CD4-positive, alpha-beta T cell (primary cell): ENCODE measurements at regions not wholly inside any gene's neighbourhood (a gene's known extent, or its start where the extent isn't known, plus 50 kb on each side); places are given as distances from the start of the nearest gene placed in this dataset.

ENCODE experiments used
- ATAC-seq: fragments of 200-7000 bp; cut with Tn5 transposase; one replicate; pipeline ENCODE4 v1.10.0; 2022; ENCODE audit warnings: mild to moderate bottlenecking; ENCODE audit not compliant: poor library complexity
- CTCF ChIA-PET: fragments of 350-600 bp; sonication (Branson Sonifier 250); formaldehyde crosslinking; loops from one replicate; lab custom pipeline; 2021; ENCODE audit warnings: antibody characterized with exemption, inconsistent platforms; lab: Charles Lee
- POLR2A ChIA-PET: fragments of 350-600 bp; sonication (Branson Sonifier 250); formaldehyde crosslinking; loops from one replicate; lab custom pipeline; 2021; ENCODE audit warnings: antibody characterized with exemption, inconsistent platforms; lab: Charles Lee
- DNase-seq, 14 experiments: peaks; one replicate each; pipeline ENCODE4 v3.0.0-alpha.2; 2013 to 2020; ENCODE audit warnings: mixed read lengths in 2 of 14
- H3K27ac ChIP-seq, 2 donors: one replicate each; pipeline versions ENCODE4 v1.5.1 to v1.7.0; 2013; ENCODE audit warnings: low read length in 2 of 2, low read depth in 1 of 2, mild to moderate bottlenecking in 1 of 2
- H3K27me3 ChIP-seq, 2 experiments: 1 replicate in 1 of 2; 2 replicates in 1 of 2; pipeline versions ENCODE4 v1.6.1 to v1.7.0; 2013; ENCODE audit warnings: low read length in 2 of 2, control low read depth in 1 of 2, mild to moderate bottlenecking in 1 of 2, moderate library complexity in 1 of 2; ENCODE audit not compliant: insufficient read depth in 2 of 2, control insufficient read depth in 1 of 2
- H3K36me3 ChIP-seq: one replicate; pipeline ENCODE4 v1.6.1; 2013; ENCODE audit warnings: low read length, control low read depth; ENCODE audit not compliant: insufficient read depth
- H3K4me1 ChIP-seq: one replicate; pipeline ENCODE4 v1.6.1; 2013; ENCODE audit warnings: low read length, control low read depth; ENCODE audit not compliant: insufficient read depth
- H3K4me3 ChIP-seq: one replicate; pipeline ENCODE4 v1.5.1; 2013; ENCODE audit warnings: mild to moderate bottlenecking, low read length, moderate library complexity
- H3K9me3 ChIP-seq, 2 experiments: 1 replicate in 1 of 2; 2 replicates in 1 of 2; pipeline versions ENCODE4 v1.6.1 to v1.7.0; 2013; ENCODE audit warnings: low read length in 2 of 2, mild to moderate bottlenecking in 2 of 2, control low read depth in 1 of 2, moderate library complexity in 1 of 2; ENCODE audit not compliant: control insufficient read depth in 1 of 2, insufficient read depth in 1 of 2
- H3K27ac Mint-ChIP-seq: one replicate; pipeline ENCODE4 v1.8.0; 2020; ENCODE audit warnings: mixed read lengths
- H3K27me3 Mint-ChIP-seq: one replicate; pipeline ENCODE4 v1.8.0; 2021; ENCODE audit warnings: mixed read lengths
- H3K36me3 Mint-ChIP-seq: one replicate; pipeline ENCODE4 v1.8.0; 2021; ENCODE audit warnings: low read depth, mixed read lengths
- H3K4me1 Mint-ChIP-seq: one replicate; pipeline ENCODE4 v1.8.0; 2021; ENCODE audit warnings: low read depth, mixed read lengths
- H3K4me3 Mint-ChIP-seq: one replicate; pipeline ENCODE4 v1.8.0; 2020; ENCODE audit warnings: mild to moderate bottlenecking, mixed read lengths
- H3K9me3 Mint-ChIP-seq: one replicate; pipeline ENCODE4 v1.8.0; 2020; ENCODE audit warnings: mixed read lengths
- CTCF ChIP-seq: fragments of 200-600 bp; IDR thresholded peaks from one replicate; pipeline ENCODE4 v1.8.0; 2022; ENCODE audit warnings: antibody characterized with exemption, mild to moderate bottlenecking
- intact Hi-C, 2 experiments: fragments of 100-400 bp; cut with DNase I in 1 of 2; cut with micrococcal nuclease in 1 of 2; formaldehyde crosslinking; loops; one replicate each; pipeline versions ENCODE4 v1.15.1 to v1.9.0; 2023 to 2025; cut with DNase I, micrococcal nuclease

DNA sequence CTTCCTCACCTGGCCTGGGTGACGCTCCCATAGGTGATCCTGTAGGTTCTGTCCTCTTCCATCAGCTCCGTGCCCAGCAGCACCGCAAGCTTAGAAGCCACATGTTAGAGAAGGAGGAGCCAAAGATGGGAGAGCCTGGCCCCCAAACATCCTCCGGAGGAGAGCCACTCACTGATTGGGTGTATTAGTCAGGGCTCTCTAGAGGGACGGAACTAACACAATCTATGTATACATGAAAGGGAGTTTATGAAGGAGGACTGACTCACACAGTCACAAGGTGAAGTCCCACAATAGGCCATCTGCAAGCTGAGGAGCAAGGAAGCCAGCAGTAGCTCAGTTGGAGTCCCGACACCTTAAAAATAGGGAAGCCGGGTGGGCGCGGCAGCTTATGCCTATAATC lies 1273.1 kb upstream of the TMEM132C start:
- CTCF ChIA-PET: no interaction called here
- intact Hi-C loops: no loop called here
- DNase-seq (no peak), ATAC-seq (no peak)
- Mint-ChIP-seq H3K27ac (no peak overlapping the region), H3K4me1 (no peaks in the 10 kb centered on the region), H3K27me3 (no peaks in the 10 kb centered on the region), H3K9me3 (peaks cover 2% of the 10 kb centered on the region), H3K4me3 (no peak overlapping the region), H3K36me3 (no peaks in the 10 kb centered on the region)
- Histone ChIP-seq H3K4me3 (no peak overlapping the region), H3K4me1 (no peaks in the 10 kb centered on the region), H3K27me3 (no peaks in the 10 kb centered on the region), H3K9me3 (peaks cover 0 to 3% of the 10 kb centered on the region in 2 experiments), H3K27ac (no peak overlapping the region), H3K36me3 (no peaks in the 10 kb centered on the region)
- TF ChIP-seq CTCF: no peak
- POLR2A ChIA-PET: no interaction called here

DNA sequence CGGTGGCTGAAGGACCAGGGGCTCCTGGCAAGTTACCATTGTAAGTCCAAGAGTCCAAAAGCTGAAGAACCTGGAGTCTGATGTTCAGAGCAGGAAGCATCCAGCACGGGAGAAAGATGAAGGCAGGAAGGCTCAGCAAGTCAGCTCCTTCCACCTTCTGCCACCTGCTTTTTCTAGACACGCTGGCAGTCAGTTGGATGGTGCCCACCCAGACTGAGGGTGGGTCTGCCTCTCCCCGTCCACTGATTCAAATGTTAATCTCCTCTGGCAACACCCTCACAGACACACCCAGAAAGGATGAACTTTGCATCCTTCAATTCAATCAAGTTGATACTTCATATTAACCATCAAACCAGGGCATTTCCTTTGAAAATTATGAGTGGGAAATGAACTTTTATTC lies 1272.4 kb upstream of the TMEM132C start:
- H3K9me3 ChIP-seq: peaks cover 0 to 3% of the 10 kb centered on the region in 2 experiments
- H3K9me3 Mint-ChIP-seq: peaks cover 2% of the 10 kb centered on the region
- ATAC-seq: no peak
- H3K4me3 Mint-ChIP-seq: no peak overlapping the region
- H3K4me1 ChIP-seq: no peaks in the 10 kb centered on the region
- no peak overlapping the region for H3K4me3 ChIP-seq
- DNase-seq: no peak
- no peaks in the 10 kb centered on the region for H3K36me3 ChIP-seq
- no peak overlapping the region for H3K27ac Mint-ChIP-seq
- POLR2A ChIA-PET: no interaction called here
- no peak overlapping the region for H3K27ac ChIP-seq
- intact Hi-C loops: no loop called here
- no peaks in the 10 kb centered on the region for H3K4me1 Mint-ChIP-seq
- H3K36me3 Mint-ChIP-seq: no peaks in the 10 kb centered on the region
- CTCF ChIA-PET: no interaction called here
- no peaks in the 10 kb centered on the region for H3K27me3 Mint-ChIP-seq
- TF ChIP-seq CTCF: no peak
- no peaks in the 10 kb centered on the region for H3K27me3 ChIP-seq

GRCh38 chr12:126998031-126998430 lies 1268.9 kb upstream of the TMEM132C start:
- Histone ChIP-seq H3K27ac (no peak overlapping the region), H3K9me3 (peaks cover 0 to 7% of the 10 kb centered on the region in 2 experiments), H3K27me3 (no peaks in the 10 kb centered on the region), H3K36me3 (no peaks in the 10 kb centered on the region), H3K4me3 (no peak overlapping the region), H3K4me1 (no peaks in the 10 kb centered on the region)
- Mint-ChIP-seq H3K27me3 (peaks cover 3% of the 10 kb centered on the region), H3K27ac (no peak overlapping the region), H3K9me3 (no peaks in the 10 kb centered on the region), H3K36me3 (no peaks in the 10 kb centered on the region), H3K4me3 (no peak overlapping the region), H3K4me1 (no peaks in the 10 kb centered on the region)
- ChIA-PET CTCF (no interaction called here), POLR2A (no interaction called here)
- no peak for TF ChIP-seq CTCF
- no peak for ATAC-seq
- intact Hi-C loops: no loop called here
- no peak for DNase-seq
